H1 (cell line): ENCODE measurements at regions not wholly inside any gene's neighbourhood (a gene's known extent, or its start where the extent isn't known, plus 50 kb on each side); places are given as distances from the start of the nearest gene placed in this dataset.

Source experiments
- CTCF ChIA-PET: fragments of 300-600 bp; sonication (Branson Sonifier 250); formaldehyde crosslinking; loops from one replicate; lab custom pipeline; 2021; ENCODE audit not compliant: partially characterized antibody; lab: Charles Lee
- POLR2A ChIA-PET: fragments of 300-600 bp; sonication (Branson Sonifier 250); formaldehyde crosslinking; loops from one replicate; lab custom pipeline; 2021; ENCODE audit warnings: inconsistent platforms; ENCODE audit not compliant: partially characterized antibody; lab: Charles Lee
- DNase-seq, 2 experiments: peaks; one replicate each; pipeline versions ENCODE4 v3.0.0 to v3.0.0-alpha.2; 2010 to 2022; ENCODE audit warnings: low spot score in 2 of 2, low read depth in 1 of 2, mixed read lengths in 1 of 2
- FAIRE-seq: peaks from 2 replicates; lab custom pipeline; 2011; peaks lifted over from hg19 to GRCh38; lab: Jason Lieb, UNC
- H2AFZ ChIP-seq: 2 replicates; pipeline ENCODE4 v1.8.1; 2012; ENCODE audit warnings: low read length, inconsistent platforms
- H2AK5ac ChIP-seq: 2 replicates; pipeline ENCODE4 v1.6.1; 2013; ENCODE audit warnings: low read depth, low read length
- H2BK120ac ChIP-seq: replicated peaks from 2 replicates; pipeline ENCODE3; 2013; ENCODE audit warnings: low read depth, low read length, inconsistent platforms
- H2BK12ac ChIP-seq: 2 replicates; pipeline ENCODE4 v1.6.1; 2013; ENCODE audit warnings: low read depth, low read length
- H2BK15ac ChIP-seq: 2 replicates; pipeline ENCODE4 v1.6.1; 2013; ENCODE audit warnings: low read length
- H2BK20ac ChIP-seq: 2 replicates; pipeline ENCODE4 v1.6.1; 2013; ENCODE audit warnings: low read length
- H2BK5ac ChIP-seq: 2 replicates; pipeline ENCODE4 v1.6.1; 2013; ENCODE audit warnings: low read depth, low read length
- H3K14ac ChIP-seq: 2 replicates; pipeline ENCODE4 v1.6.1; 2013; ENCODE audit warnings: inconsistent platforms; ENCODE audit not compliant: insufficient read length
- H3K18ac ChIP-seq: 2 replicates; pipeline ENCODE4 v1.6.1; 2013; ENCODE audit warnings: low read length; ENCODE audit errors: extremely low read depth
- H3K23ac ChIP-seq: 2 replicates; pipeline ENCODE4 v1.6.1; 2013; ENCODE audit warnings: inconsistent platforms; ENCODE audit not compliant: insufficient read length
- H3K23me2 ChIP-seq: 2 replicates; pipeline ENCODE4 v1.6.1; 2013; ENCODE audit warnings: low read depth, low read length
- H3K27ac ChIP-seq: 2 replicates; pipeline ENCODE4 v1.6.1; 2011; ENCODE audit warnings: low read depth, low read length, inconsistent platforms
- H3K27me3 ChIP-seq, 4 experiments: replicated peaks in 1 of 4; 1 replicate in 1 of 4; 2 replicates in 3 of 4; pipeline versions ENCODE4 v1.6.1 to v1.8.1; 2011 to 2013; ENCODE audit warnings: low read length in 3 of 4, mild to moderate bottlenecking in 3 of 4, inconsistent platforms in 2 of 4, mixed read lengths in 2 of 4, moderate library complexity in 1 of 4; ENCODE audit not compliant: control insufficient read depth in 3 of 4, insufficient read depth in 3 of 4; ENCODE audit errors: extremely low read depth in 1 of 4
- H3K36me3 ChIP-seq, 4 experiments: 2 replicates each; pipeline versions ENCODE4 v1.6.1 to v1.8.1; 2011 to 2013; ENCODE audit warnings: mild to moderate bottlenecking in 4 of 4, low read length in 3 of 4, moderate library complexity in 2 of 4, control low read depth in 1 of 4, inconsistent platforms in 1 of 4; ENCODE audit not compliant: insufficient read depth in 4 of 4, control insufficient read depth in 2 of 4
- H3K4ac ChIP-seq: replicated peaks from 2 replicates; pipeline ENCODE3; 2013; ENCODE audit warnings: low read length, low read depth, mixed read lengths, inconsistent platforms; ENCODE audit not compliant: insufficient read length
- H3K4me1 ChIP-seq, 4 experiments: replicated peaks in 1 of 4; 1 replicate in 1 of 4; 2 replicates in 3 of 4; pipeline versions ENCODE4 v1.6.1 to v1.8.1; 2011 to 2013; ENCODE audit warnings: low read length in 3 of 4, inconsistent platforms in 2 of 4, mixed read lengths in 1 of 4; ENCODE audit not compliant: insufficient read depth in 4 of 4, control insufficient read depth in 3 of 4
- H3K4me2 ChIP-seq, 2 experiments: 2 replicates each; pipeline versions ENCODE4 v1.6.1 to v1.8.1; 2011 to 2013; ENCODE audit warnings: low read depth in 2 of 2, low read length in 2 of 2, control low read depth in 1 of 2, inconsistent platforms in 1 of 2, mild to moderate bottlenecking in 1 of 2; ENCODE audit not compliant: insufficient read depth in 1 of 2
- H3K4me3 ChIP-seq, 4 experiments: fragments of 200-600, 300-600 bp in 1 of 4; sonication (generic), shearing (Covaris generic), sonication (Bioruptor Twin) in 1 of 4; 2 replicates each; pipeline versions ENCODE4 v1.5.1 to v1.8.1; 2011 to 2016; ENCODE audit warnings: low read length in 4 of 4, low read depth in 3 of 4, control low read depth in 2 of 4, inconsistent platforms in 2 of 4, mild to moderate bottlenecking in 2 of 4, mixed read lengths in 1 of 4, moderate library complexity in 1 of 4; ENCODE audit not compliant: insufficient read depth in 2 of 4; ENCODE audit errors: extremely low read depth in 1 of 4
- H3K56ac ChIP-seq: replicated peaks from 2 replicates; pipeline ENCODE3; 2013; ENCODE audit warnings: low read depth, mild to moderate bottlenecking, mixed read lengths, low read length, inconsistent platforms; ENCODE audit not compliant: insufficient read length
- H3K79me1 ChIP-seq: 2 replicates; pipeline ENCODE4 v1.6.1; 2013; ENCODE audit warnings: low read depth, low read length, control low read depth
- H3K79me2 ChIP-seq, 2 experiments: 2 replicates each; pipeline versions ENCODE4 v1.6.1 to v1.8.1; 2012 to 2013; ENCODE audit warnings: low read length in 2 of 2, mild to moderate bottlenecking in 2 of 2, inconsistent platforms in 1 of 2; ENCODE audit not compliant: insufficient read depth in 2 of 2, control insufficient read depth in 1 of 2
- H3K9ac ChIP-seq, 4 experiments: replicated peaks in 1 of 4; 1 replicate in 1 of 4; 2 replicates in 3 of 4; pipeline versions ENCODE4 v1.6.1 to v1.8.1; 2011 to 2013; ENCODE audit warnings: low read depth in 3 of 4, low read length in 3 of 4, control low read depth in 2 of 4, mild to moderate bottlenecking in 2 of 4, moderate library complexity in 2 of 4, inconsistent platforms in 1 of 4; ENCODE audit errors: extremely low read depth in 1 of 4
- H3K9me3 ChIP-seq, 2 experiments: 2 replicates each; pipeline versions ENCODE4 v1.6.1 to v1.8.1; 2012 to 2013; ENCODE audit warnings: mild to moderate bottlenecking in 2 of 2, moderate library complexity in 2 of 2, control low read depth in 1 of 2, inconsistent platforms in 1 of 2, low read depth in 1 of 2, low read length in 1 of 2, mixed read lengths in 1 of 2; ENCODE audit not compliant: insufficient read depth in 2 of 2
- H4K20me1 ChIP-seq, 2 experiments: replicated peaks in 1 of 2; 2 replicates each; pipeline versions ENCODE3 to v1.8.1; 2011 to 2013; ENCODE audit warnings: inconsistent platforms in 2 of 2, low read length in 2 of 2, mild to moderate bottlenecking in 1 of 2; ENCODE audit not compliant: insufficient read depth in 2 of 2, control insufficient read depth in 1 of 2
- H4K5ac ChIP-seq: 2 replicates; pipeline ENCODE4 v1.6.1; 2013; ENCODE audit warnings: low read length, low read depth, mixed read lengths, inconsistent platforms; ENCODE audit not compliant: insufficient read length
- H4K8ac ChIP-seq: 2 replicates; pipeline ENCODE4 v1.8.0; 2013; ENCODE audit warnings: mild to moderate bottlenecking, moderate library complexity, low read length, inconsistent platforms; ENCODE audit not compliant: insufficient read depth; ENCODE audit errors: extremely low read depth
- H4K91ac ChIP-seq: replicated peaks from 2 replicates; pipeline ENCODE3; 2013; ENCODE audit warnings: low read length, mixed read lengths, inconsistent platforms; ENCODE audit not compliant: insufficient read length
- CEBPB ChIP-seq: IDR thresholded peaks from 2 replicates; pipeline ENCODE4 v1.6.1; 2012; ENCODE audit warnings: low read depth, low read length
- SIN3A ChIP-seq, 2 experiments: IDR thresholded peaks in 1 of 2; conservative IDR thresholded peaks in 1 of 2; 2 replicates each; pipeline ENCODE4 v1.6.1; 2011 to 2012; ENCODE audit warnings: low read length in 2 of 2, improper control_type of control experiment in 1 of 2, low read depth in 1 of 2, mild to moderate bottlenecking in 1 of 2
- WGBS, 2 experiments: shearing (Covaris generic) in 1 of 2; methylation state at CpG; one replicate each; pipeline versions ENCODE4 v1.1.6 to v1.1.7; 2013 to 2015; ENCODE audit warnings: low lambda C conversion rate in 2 of 2, mixed read lengths in 2 of 2, inconsistent platforms in 1 of 2, low coverage in 1 of 2, missing lambda C conversion rate in 1 of 2; ENCODE audit not compliant: insufficient replicate concordance in 2 of 2, insufficient coverage in 1 of 2, insufficient read length in 1 of 2; ENCODE audit errors: extremely low coverage in 1 of 2, missing lambda C conversion rate in 1 of 2; 5-methylcytosine and 5-hydroxymethylcytosine counted together

DNA sequence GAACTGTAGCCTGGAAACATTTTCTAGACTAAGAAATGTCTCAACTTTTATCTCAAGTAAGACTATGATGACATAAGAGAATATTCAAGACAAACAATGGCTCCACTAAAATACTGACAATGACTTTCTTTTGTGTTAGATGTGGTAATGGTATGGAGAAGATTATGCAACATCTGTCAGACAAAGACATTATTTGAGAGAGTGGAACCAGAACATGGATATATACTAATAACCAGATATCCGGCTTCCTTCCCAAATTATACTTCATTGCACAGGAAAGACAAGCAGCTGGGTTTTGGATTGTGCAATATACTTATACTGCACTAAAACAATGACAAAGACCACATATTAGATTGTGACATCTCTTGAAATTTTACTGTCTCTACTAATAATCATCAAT is 290.8 kb upstream of the GIMD1 start:
- H4K20me1 ChIP-seq: no peaks in the 10 kb centered on the region

More for the DNA sequence above, 290.8 kb upstream of the GIMD1 start:
- Histone ChIP-seq H2AFZ (no peak overlapping the region), H2BK20ac (no peak overlapping the region), H2AK5ac (no peak overlapping the region), H2BK12ac (no peak overlapping the region), H4K91ac (no peak overlapping the region), H3K56ac (no peak overlapping the region), H3K4me2 (no peak overlapping the region), H2BK120ac (no peak overlapping the region), H3K27me3 (no peaks in the 10 kb centered on the region), H3K4ac (no peak overlapping the region), H3K79me1 (no peaks in the 10 kb centered on the region), H3K23me2 (no peaks in the 10 kb centered on the region), H3K4me3 (no peak overlapping the region), H2BK5ac (no peak overlapping the region), H4K8ac (no peak overlapping the region), H3K18ac (no peak overlapping the region), H3K27ac (no peak overlapping the region), H3K14ac (no peak overlapping the region), H3K36me3 (no peaks in the 10 kb centered on the region), H3K4me1 (no peaks in the 10 kb centered on the region), H3K79me2 (no peaks in the 10 kb centered on the region), H3K9me3 (no peaks in the 10 kb centered on the region), H3K9ac (no peak overlapping the region), H4K5ac (no peak overlapping the region), H3K23ac (no peak overlapping the region), H2BK15ac (no peak overlapping the region)
- TF ChIP-seq CEBPB (peak; percentile 19; the same call in 1 of the 2 replicates), SIN3A (conservative IDR thresholded peaks at IDR 0.05 in 1 of 2, IDR thresholded peaks at IDR 0.05 in 1 of 2; ENCODE audit: low read depth in 1 of 2, low read length in 2 of 2) (no peak)
- no peak for FAIRE-seq
- WGBS, 2 experiments: 82% methylated on average over 1 of the region's 1 CpG; no CpG with 5 or more reads in 1 of the 2 experiments
- POLR2A ChIA-PET: no interaction called here
- no peak for DNase-seq
- CTCF ChIA-PET: no interaction called here
